Endothelial cell of umbilical vein (primary cell): ENCODE measurements at regions not wholly inside any gene's neighbourhood (a gene's known extent, or its start where the extent isn't known, plus 50 kb on each side); places are given as distances from the start of the nearest gene placed in this dataset.

ENCODE experiments used
- BruUV-seq: library from RNA; stranded (reverse); fragments of 400-500 nt; replicated peaks from 2 replicates; lab custom pipeline; 2021; lab: Mats Ljungman, UMichigan
- CTCF ChIA-PET: fragments of 300-600, 350-600 bp; sonication (Branson Sonifier 250); formaldehyde crosslinking; loops from one replicate; lab custom pipeline; 2021; ENCODE audit warnings: antibody characterized with exemption, inconsistent platforms; lab: Charles Lee
- POLR2A ChIA-PET: fragments of 300-600, 350-600 bp; sonication (Branson Sonifier 250); formaldehyde crosslinking; loops from one replicate; lab custom pipeline; 2021; ENCODE audit warnings: antibody characterized with exemption, inconsistent platforms; lab: Charles Lee
- DNase-seq: peaks from one replicate; pipeline ENCODE4 v3.0.0-alpha.2; 2011; ENCODE audit warnings: low read depth, low spot score
- FAIRE-seq: peaks from 2 replicates; lab custom pipeline; 2011; peaks lifted over from hg19 to GRCh38; lab: Jason Lieb, UNC
- H2AFZ ChIP-seq: 2 replicates; pipeline ENCODE4 v1.6.0; 2012; ENCODE audit warnings: low read depth, low read length, control low read depth, inconsistent platforms
- H3K27ac ChIP-seq: 2 replicates; pipeline ENCODE4 v1.5.1; 2011; ENCODE audit warnings: low read depth, mild to moderate bottlenecking, control low read depth, low read length, moderate library complexity; ENCODE audit not compliant: insufficient read depth
- H3K27me3 ChIP-seq, 2 experiments: 2 replicates each; pipeline versions ENCODE4 v1.6.0 to v1.6.1; 2011; ENCODE audit warnings: low read length in 2 of 2, mixed read lengths in 1 of 2; ENCODE audit not compliant: control insufficient read depth in 2 of 2, insufficient read depth in 2 of 2
- H3K36me3 ChIP-seq, 2 experiments: 2 replicates in 1 of 2; 3 replicates in 1 of 2; pipeline ENCODE4 v1.5.1; 2011; ENCODE audit warnings: low read length in 2 of 2, mild to moderate bottlenecking in 1 of 2, moderate library complexity in 1 of 2; ENCODE audit not compliant: control insufficient read depth in 2 of 2, insufficient read depth in 2 of 2; ENCODE audit errors: extremely low read depth in 1 of 2
- H3K4me1 ChIP-seq: 3 replicates; pipeline ENCODE4 v1.5.1; 2011; ENCODE audit warnings: mild to moderate bottlenecking, low read length; ENCODE audit not compliant: control insufficient read depth, insufficient read depth; ENCODE audit errors: extremely low read depth
- H3K4me2 ChIP-seq: 2 replicates; pipeline ENCODE4 v1.6.1; 2011; ENCODE audit warnings: low read length, control low read depth, mixed read lengths; ENCODE audit not compliant: insufficient read depth
- H3K4me3 ChIP-seq, 3 experiments: fragments of 200-600 bp in 1 of 3; sonication (generic), shearing (Covaris generic) in 1 of 3; replicated peaks in 1 of 3; 2 replicates each; pipeline ENCODE4 v1.5.1; 2011 to 2016; ENCODE audit warnings: control low read depth in 3 of 3, low read length in 3 of 3, mild to moderate bottlenecking in 2 of 3, inconsistent platforms in 1 of 3, low read depth in 1 of 3, moderate library complexity in 1 of 3; ENCODE audit not compliant: insufficient read depth in 1 of 3
- H3K79me2 ChIP-seq: 2 replicates; pipeline ENCODE4 v1.6.0; 2012; ENCODE audit warnings: low read length, inconsistent platforms; ENCODE audit not compliant: control insufficient read depth, insufficient read depth
- H3K9ac ChIP-seq: replicated peaks from 2 replicates; pipeline ENCODE3; 2011; ENCODE audit warnings: low read length, control low read depth; ENCODE audit not compliant: insufficient read depth; ENCODE audit errors: extremely low read depth
- H3K9me1 ChIP-seq: replicated peaks from 3 replicates; pipeline ENCODE4 v1.6.0; 2011; ENCODE audit warnings: mild to moderate bottlenecking, low read length; ENCODE audit not compliant: control insufficient read depth, insufficient read depth; ENCODE audit errors: extremely low read depth
- H3K9me3 ChIP-seq: replicated peaks from 2 replicates; pipeline ENCODE4 v1.5.1; 2012; ENCODE audit warnings: low read length, inconsistent platforms; ENCODE audit not compliant: control insufficient read depth, insufficient read depth
- H4K20me1 ChIP-seq: replicated peaks from 2 replicates; pipeline ENCODE3; 2011; ENCODE audit warnings: mild to moderate bottlenecking, low read length; ENCODE audit not compliant: control insufficient read depth, insufficient read depth; ENCODE audit errors: extremely low read depth
- JUN ChIP-seq: IDR thresholded peaks from 2 replicates; pipeline ENCODE4 v1.6.1; 2011; ENCODE audit warnings: borderline replicate concordance, low read depth; ENCODE audit not compliant: insufficient read length, insufficient read depth
- MAX ChIP-seq: IDR thresholded peaks from 2 replicates; pipeline ENCODE4 v1.6.1; 2011; ENCODE audit not compliant: insufficient read depth, insufficient read length
- MYC ChIP-seq: IDR thresholded peaks from one replicate; pipeline ENCODE4 v1.6.1; 2011; ENCODE audit warnings: mild to moderate bottlenecking, low read depth, low read length
- dilution Hi-C: fragments of 300-500 bp; cut with MboI; formaldehyde crosslinking; loops from one replicate; pipeline ENCODE4 v1.15.0; 2019; ENCODE audit warnings: low sequenced_read_pairs; ENCODE audit not compliant: extremely low pct_ligation_motif_present
- intact Hi-C: fragments of 100-400 bp; cut with micrococcal nuclease; formaldehyde crosslinking; loops from one replicate; pipeline ENCODE4 v1.10.0; 2022
- TF ChIP-seq, protein P1 (sequence below), 2 donors: IDR thresholded peaks; 1 replicate in 1 of 2; 2 replicates in 1 of 2; pipeline ENCODE4 v1.5.1; 2011; ENCODE audit warnings: low read length in 2 of 2, mild to moderate bottlenecking in 2 of 2, moderate library complexity in 2 of 2, control low read depth in 1 of 2, inconsistent platforms in 1 of 2, low read depth in 1 of 2; ENCODE audit not compliant: insufficient read depth in 1 of 2; ENCODE audit errors: extremely low read depth in 1 of 2

DNA sequence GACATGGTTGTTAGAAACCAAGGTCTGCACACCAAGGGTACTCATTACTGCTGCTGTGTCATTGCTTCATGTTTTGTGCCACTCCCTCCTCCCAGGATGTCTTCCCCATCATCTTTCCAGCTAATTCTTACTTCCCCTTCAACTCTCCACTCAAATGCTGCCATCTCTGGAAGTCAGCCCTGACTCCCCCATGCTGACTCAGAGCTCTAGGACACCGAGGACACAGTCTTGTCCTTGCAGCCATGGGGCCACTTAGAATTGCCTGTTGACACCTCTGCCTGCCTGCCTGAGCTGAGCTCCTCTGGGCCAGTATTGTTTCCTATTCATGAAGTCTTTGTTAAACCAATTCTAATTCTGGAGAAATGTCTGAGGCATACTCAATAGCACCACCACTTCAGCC, 100.2 kb downstream of the GYPC start:
- CTCF ChIA-PET = no interaction called here
- POLR2A ChIA-PET = no interaction called here
- H3K4me3 ChIP-seq = no peak overlapping the region
- FAIRE-seq (no peak), DNase-seq (no peak)
- dilution Hi-C loops = no loop called here
- H3K4me1 ChIP-seq = no peaks in the 10 kb centered on the region
- H3K9ac ChIP-seq = no peak overlapping the region
- no peak for TF ChIP-seq JUN
- TF ChIP-seq MYC = no peak
- no peaks in the 10 kb centered on the region for H3K36me3 ChIP-seq
- no peaks in the 10 kb centered on the region for H3K9me1 ChIP-seq
- no peak overlapping the region for H3K4me2 ChIP-seq
- H4K20me1 ChIP-seq = no peaks in the 10 kb centered on the region
- H3K27ac ChIP-seq = no peak overlapping the region
- H3K79me2 ChIP-seq = no peaks in the 10 kb centered on the region
- H3K27me3 ChIP-seq = no peaks in the 10 kb centered on the region
- no TSS peak for BruUV-seq
- H3K9me3 ChIP-seq = no peaks in the 10 kb centered on the region
- intact Hi-C loops = no loop called here
- no peak overlapping the region for H2AFZ ChIP-seq

DNA sequence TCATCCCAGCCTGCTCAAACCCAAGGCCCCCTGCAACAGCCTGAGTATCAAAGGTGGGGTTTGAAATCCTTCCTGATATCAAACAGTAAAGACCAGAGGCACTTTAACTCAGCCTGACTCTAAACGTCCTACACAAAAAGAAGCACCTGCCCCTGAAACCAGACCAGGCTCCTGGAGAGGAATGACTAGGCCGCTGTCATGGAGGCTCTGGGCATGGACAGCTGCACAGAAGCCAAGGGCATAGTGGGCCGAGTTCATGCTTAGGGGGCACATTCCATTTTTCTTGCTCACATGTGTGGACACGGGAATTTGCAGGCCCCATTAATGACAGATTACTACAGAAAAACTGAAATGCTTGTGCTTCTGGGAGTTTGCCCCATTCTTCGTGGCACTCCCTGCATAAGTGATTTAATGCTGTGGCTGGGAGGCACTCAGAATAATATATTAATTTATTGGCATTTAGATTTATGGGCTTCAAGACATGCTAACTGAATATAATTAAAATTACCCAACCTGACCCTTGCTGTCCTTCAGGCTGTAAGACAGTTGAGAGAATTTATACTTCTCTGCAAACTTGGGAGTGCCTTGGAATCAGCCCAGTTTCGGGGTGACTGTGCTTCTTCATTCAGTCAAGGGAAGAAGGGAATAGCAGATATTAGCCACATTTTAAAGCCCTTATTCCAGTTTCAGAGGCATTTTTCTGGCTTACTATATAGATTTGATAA, 105.5 kb downstream of the GYPC start:
- Histone ChIP-seq H3K79me2 (no peaks in the 10 kb centered on the region), H3K9me3 (no peaks in the 10 kb centered on the region), H3K36me3 (no peaks in the 10 kb centered on the region), H3K9ac (no peak overlapping the region), H3K4me2 (no peak overlapping the region), H2AFZ (no peak overlapping the region), H3K27me3 (no peaks in the 10 kb centered on the region), H3K4me3 (no peak overlapping the region), H3K4me1 (no peaks in the 10 kb centered on the region), H4K20me1 (no peaks in the 10 kb centered on the region), H3K9me1 (no peaks in the 10 kb centered on the region), H3K27ac (no peak overlapping the region)
- FAIRE-seq (no peak), DNase-seq (no peak)
- intact Hi-C loops (loop anchor here (1.0 kb wide), 1 partner anchor 15 kb away; no protein-coding TSS in a partner anchor), dilution Hi-C loops (no loop called here)
- BruUV-seq = no TSS peak
- ChIA-PET POLR2A (no interaction called here), CTCF (no interaction called here)
- no peak for TF ChIP-seq MAX
- TF ChIP-seq, protein P1, sequence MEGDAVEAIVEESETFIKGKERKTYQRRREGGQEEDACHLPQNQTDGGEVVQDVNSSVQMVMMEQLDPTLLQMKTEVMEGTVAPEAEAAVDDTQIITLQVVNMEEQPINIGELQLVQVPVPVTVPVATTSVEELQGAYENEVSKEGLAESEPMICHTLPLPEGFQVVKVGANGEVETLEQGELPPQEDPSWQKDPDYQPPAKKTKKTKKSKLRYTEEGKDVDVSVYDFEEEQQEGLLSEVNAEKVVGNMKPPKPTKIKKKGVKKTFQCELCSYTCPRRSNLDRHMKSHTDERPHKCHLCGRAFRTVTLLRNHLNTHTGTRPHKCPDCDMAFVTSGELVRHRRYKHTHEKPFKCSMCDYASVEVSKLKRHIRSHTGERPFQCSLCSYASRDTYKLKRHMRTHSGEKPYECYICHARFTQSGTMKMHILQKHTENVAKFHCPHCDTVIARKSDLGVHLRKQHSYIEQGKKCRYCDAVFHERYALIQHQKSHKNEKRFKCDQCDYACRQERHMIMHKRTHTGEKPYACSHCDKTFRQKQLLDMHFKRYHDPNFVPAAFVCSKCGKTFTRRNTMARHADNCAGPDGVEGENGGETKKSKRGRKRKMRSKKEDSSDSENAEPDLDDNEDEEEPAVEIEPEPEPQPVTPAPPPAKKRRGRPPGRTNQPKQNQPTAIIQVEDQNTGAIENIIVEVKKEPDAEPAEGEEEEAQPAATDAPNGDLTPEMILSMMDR (IDR thresholded peaks at IDR 0.05; ENCODE audit: extremely low read depth in 1 of 2, insufficient read depth in 1 of 2, low read depth in 1 of 2, low read length in 2 of 2) = no peak
